GM21390 (cell line): ENCODE measurements at regions not wholly inside any gene's neighbourhood (a gene's known extent, or its start where the extent isn't known, plus 50 kb on each side); places are given as distances from the start of the nearest gene placed in this dataset.
"Not testable (repeated sequence)": the region's sequence is repeated elsewhere in the genome, so short reads cannot be mapped to it uniquely, and the experiment has no call there.

Experiments used
- ATAC-seq: cut with Tn5 transposase; IDR thresholded peaks from one replicate; pipeline ENCODE4 v1.9.1; 2021; ENCODE audit not compliant: unreplicated experiment

- ATAC-seq = no peak
These were observed 105.2 kb upstream of the ZNF648 start for GRCh38 chr1:182166750-182167149.

- no peak for ATAC-seq
These were observed 104.8 kb upstream of the ZNF648 start for GRCh38 chr1:182166321-182166720.

- ATAC-seq = no peak
These were observed 102.8 kb upstream of the ZNF648 start for GRCh38 chr1:182164273-182164672.

GRCh38 chr1:182163821-182164223, 102.3 kb upstream of the ZNF648 start:
- no peak for ATAC-seq

- no peak for ATAC-seq
These were observed 97.9 kb upstream of the ZNF648 start for GRCh38 chr1:182159443-182159842.

- ATAC-seq = no peak
These were observed 95.7 kb upstream of the ZNF648 start for GRCh38 chr1:182157187-182157586.

GRCh38 chr1:182154425-182154824, 92.9 kb upstream of the ZNF648 start:
- not testable (repeated sequence) for ATAC-seq

GRCh38 chr1:182149411-182149965, 88.0 kb upstream of the ZNF648 start:
- no peak for ATAC-seq

GRCh38 chr1:182147951-182148350, 86.4 kb upstream of the ZNF648 start:
- no peak for ATAC-seq

- ATAC-seq = peak; percentile 91
These were observed 85.8 kb upstream of the ZNF648 start for GRCh38 chr1:182147136-182147820.

- ATAC-seq = no peak
These were observed 84.8 kb upstream of the ZNF648 start for GRCh38 chr1:182146286-182146685.

GRCh38 chr1:182145441-182145840, 83.9 kb upstream of the ZNF648 start:
- no peak for ATAC-seq

- ATAC-seq = no peak
These were observed 83.1 kb upstream of the ZNF648 start for GRCh38 chr1:182144646-182145030.

- no peak for ATAC-seq
These were observed 82.5 kb upstream of the ZNF648 start for GRCh38 chr1:182143825-182144645.

- ATAC-seq = no peak
These were observed 81.7 kb upstream of the ZNF648 start for GRCh38 chr1:182143154-182143657.

- ATAC-seq = no peak
These were observed 81.1 kb upstream of the ZNF648 start for GRCh38 chr1:182142621-182143020.

GRCh38 chr1:182141040-182141439, 79.5 kb upstream of the ZNF648 start:
- ATAC-seq = no peak

GRCh38 chr1:182139496-182139895, 78.0 kb upstream of the ZNF648 start:
- no peak for ATAC-seq

- ATAC-seq = no peak
These were observed 76.0 kb upstream of the ZNF648 start for GRCh38 chr1:182137546-182137945.

GRCh38 chr1:182135946-182136345, 74.4 kb upstream of the ZNF648 start:
- no peak for ATAC-seq

GRCh38 chr1:182134257-182134656, 72.7 kb upstream of the ZNF648 start:
- ATAC-seq = no peak

GRCh38 chr1:182133181-182133580, 71.7 kb upstream of the ZNF648 start:
- no peak for ATAC-seq
